ENCODE measurements at regions not wholly inside any gene's neighbourhood (a gene's known extent, or its start where the extent isn't known, plus 50 kb on each side); places are given as distances from the start of the nearest gene placed in this dataset.

- TF ChIP-seq POLR2A (IDR thresholded peaks at IDR 0.05; ENCODE audit: borderline replicate concordance, extremely low read depth, insufficient read depth, insufficient read length) = no peak
- TF ChIP-seq MAX (IDR thresholded peaks at IDR 0.05) = no peak
- no peak for TF ChIP-seq CTCF (IDR thresholded peaks at IDR 0.05 in 2 of 3, conservative IDR thresholded peaks at IDR 0.05 in 1 of 3; ENCODE audit: borderline replicate concordance in 1 of 3, insufficient read depth in 1 of 3, low read depth in 2 of 3, low read length in 2 of 3)
- TF ChIP-seq POLR2AphosphoS5 (IDR thresholded peaks at IDR 0.05; ENCODE audit: low read depth, low read length) = no peak
Observed at GRCh38 chr11:26931881-26932280, 62.0 kb upstream of the FIBIN start.

Measured in HCT116 (cell line).